Anterior cingulate cortex (tissue), 58 donors: ENCODE measurements at regions not wholly inside any gene's neighbourhood (a gene's known extent, or its start where the extent isn't known, plus 50 kb on each side); places are given as distances from the start of the nearest gene placed in this dataset.
A peak's percentile ranks its signal among the peaks of the same experiment; 100 is the strongest.
"Not testable (repeated sequence)": the region's sequence is repeated elsewhere in the genome, so short reads cannot be mapped to it uniquely, and the experiment has no call there.

ENCODE experiments used
- DNase-seq, 58 donors: peaks; one replicate each; lab custom pipeline; 2025; lab: John Stamatoyannopoulos, UW

DNA sequence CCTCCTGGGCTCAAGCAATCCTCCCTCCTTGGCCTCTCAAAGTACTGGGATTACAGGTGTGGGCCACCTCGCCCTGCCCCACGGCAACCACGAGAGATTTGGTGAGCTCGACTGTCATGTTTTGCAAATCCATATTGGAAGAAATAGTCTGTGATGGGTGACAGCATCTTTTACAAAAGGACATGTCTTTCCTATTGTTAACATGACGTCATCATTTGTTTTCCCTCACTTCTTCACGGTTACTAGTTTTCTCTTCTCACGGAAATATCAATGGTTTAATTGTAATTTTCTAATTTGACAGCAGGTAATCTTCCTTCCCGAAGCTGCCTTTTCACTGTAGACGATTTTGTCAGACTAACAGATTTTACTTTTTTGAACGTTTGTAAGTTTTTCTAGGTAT is 110.8 kb upstream of the GREM2 start:
- DNase-seq = no peak

GRCh38 chr1:240720976-240721375 is 109.0 kb upstream of the GREM2 start:
- no peak for DNase-seq

DNA sequence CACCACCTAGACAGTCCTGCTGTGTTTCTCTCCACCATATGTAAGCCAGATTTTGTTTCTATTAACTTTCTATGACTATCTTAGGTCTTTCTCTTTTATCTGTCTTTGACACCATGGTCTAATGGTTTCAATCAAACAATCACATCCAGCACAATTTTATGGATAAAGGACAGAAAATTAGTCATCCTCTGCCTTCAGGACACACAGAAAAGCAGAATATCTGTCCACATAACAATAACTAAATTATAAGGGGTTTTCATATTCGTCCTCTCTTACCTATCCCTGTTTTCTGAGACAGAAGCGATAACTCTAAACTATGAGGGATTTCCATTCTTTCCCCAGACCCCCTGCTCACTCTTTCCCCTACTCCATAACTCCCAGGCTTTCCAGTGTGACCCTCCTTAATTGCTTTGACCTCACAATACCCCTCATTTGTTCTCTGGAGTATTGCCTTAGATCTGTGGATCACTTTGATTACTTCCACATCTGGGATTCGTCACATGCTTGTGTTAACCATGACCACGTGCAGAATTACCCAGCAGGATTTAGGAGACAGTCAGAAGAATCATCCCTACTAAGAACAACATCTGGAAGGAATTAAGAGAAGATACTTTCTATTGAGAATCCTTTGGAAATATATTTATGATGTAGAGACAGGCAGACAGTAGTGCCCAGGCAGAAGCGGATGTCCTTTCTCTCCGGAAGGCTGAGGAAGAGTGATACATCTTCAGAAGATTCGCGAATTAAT is 108.2 kb upstream of the GREM2 start:
- DNase-seq = no peak

- DNase-seq = not testable (repeated sequence)
Observed at GRCh38 chr1:240716538-240716937, 104.6 kb upstream of the GREM2 start.

DNA sequence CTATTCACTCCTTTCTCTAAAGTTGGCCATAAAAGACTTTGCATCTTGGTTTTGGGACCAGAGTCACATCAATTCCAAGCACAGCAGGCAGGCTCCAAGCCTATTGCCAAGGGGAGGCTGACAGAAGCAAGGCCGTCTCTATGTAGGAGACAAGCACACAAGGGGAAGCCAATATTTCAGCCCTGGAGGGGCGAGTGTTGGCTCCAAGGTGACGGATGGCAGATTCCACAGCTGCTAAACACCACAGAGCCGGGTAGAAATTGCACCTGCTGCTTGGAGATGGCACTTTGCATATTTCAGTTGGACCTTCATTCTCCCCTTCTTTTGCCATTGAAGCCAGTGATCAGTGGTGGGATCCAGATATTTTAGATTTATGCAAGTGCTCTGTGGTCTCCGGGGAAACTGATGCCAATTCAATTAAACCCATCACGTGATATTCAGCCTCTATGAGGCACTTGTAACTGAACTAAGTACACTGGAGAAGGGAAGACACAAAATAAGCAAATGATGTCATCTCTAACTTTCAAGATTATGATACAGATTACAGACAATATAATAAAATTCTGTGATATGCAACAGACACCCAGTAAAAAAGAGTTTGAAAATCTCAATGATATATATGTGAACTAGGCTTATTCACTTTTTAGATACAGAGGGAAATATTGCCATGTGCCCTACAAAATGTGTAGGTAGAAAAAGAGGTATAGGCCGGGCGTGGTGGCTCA is 102.8 kb upstream of the GREM2 start:
- no peak for DNase-seq

- DNase-seq = no peak
Observed at GRCh38 chr1:240712014-240712731, 100.2 kb upstream of the GREM2 start.

GRCh38 chr1:240711020-240711419 is 99.1 kb upstream of the GREM2 start:
- no peak for DNase-seq

GRCh38 chr1:240709676-240710075 is 97.7 kb upstream of the GREM2 start:
- DNase-seq = no peak

DNA sequence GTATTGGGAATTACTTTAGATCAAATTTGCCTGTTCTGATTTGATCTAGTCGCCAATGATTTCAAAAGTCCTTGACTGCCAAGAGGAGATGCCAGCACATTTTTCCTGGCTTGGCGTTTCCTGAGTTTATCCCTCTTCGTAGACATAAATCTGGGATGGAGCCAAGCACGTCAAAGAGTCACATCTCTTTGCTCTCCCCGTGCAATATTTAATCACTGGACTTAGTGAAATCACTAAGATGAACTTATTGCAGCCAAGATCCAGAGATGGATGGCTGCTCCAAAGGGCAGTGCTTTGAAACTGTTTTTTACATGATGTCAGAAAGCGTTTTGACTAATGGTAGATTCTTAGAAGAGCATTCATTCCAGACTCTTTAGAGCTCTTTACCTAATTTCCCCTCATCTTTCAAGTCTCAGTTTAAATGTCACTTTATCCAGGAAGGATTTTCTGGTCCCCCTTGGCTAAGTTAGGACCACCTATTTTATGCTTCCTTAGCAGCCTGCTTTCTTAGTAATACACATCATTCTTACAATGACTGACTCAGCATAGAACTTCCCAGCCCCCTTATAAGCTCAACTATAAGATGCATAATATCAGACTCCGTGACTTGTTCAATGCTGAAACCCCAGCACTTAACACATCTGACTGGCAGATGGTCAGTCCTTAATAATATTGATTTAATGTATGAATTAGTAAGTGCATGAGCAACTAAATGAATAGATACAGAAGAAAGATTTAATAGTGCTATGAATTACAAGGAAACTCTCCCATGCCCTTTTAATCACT is 94.4 kb upstream of the GREM2 start:
- peak in 1 of 58 donors; percentile 1 for DNase-seq

- no peak for DNase-seq
Observed at GRCh38 chr1:240705579-240705978, 93.6 kb upstream of the GREM2 start.

GRCh38 chr1:240701412-240701811 is 89.5 kb upstream of the GREM2 start:
- DNase-seq = no peak

GRCh38 chr1:240695416-240695815 is 83.5 kb upstream of the GREM2 start:
- no peak for DNase-seq

DNA sequence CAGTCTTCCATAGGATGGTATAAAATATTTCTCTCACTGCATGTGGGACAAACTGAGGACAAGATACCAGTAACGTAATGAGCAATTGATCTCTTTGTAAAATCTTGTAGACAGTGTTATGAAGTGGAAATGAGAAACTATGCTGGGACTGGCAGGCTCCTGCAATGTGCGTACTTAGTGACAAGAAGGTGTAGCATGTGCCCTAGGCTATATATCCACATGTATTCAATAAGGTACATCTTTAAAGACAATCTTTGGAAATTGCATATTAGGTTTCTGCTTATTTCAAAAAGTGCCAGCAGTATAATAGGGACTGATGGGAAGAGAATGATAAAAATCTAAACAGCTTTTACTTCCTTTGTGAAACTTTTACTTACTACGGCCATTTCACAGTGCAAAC is 81.9 kb upstream of the GREM2 start:
- no peak for DNase-seq

DNA sequence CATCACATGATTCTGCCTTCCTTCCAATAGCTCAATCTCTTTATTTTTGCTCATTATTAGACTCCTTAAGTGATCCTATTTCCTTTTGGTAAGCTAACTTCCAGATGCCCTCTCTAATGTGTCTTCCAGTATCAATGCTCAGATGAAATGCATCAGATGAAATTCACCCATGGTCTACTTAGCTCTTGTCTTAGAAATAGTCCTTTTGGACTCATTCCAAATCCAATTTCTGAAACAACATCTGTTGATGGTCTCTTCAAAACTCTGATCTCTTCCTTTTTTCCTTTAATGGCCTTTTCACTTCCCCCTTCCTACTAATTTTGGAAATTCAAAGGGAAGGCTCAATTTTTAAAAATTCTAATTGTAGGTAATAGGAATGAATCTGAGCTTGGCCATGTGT is 81.1 kb upstream of the GREM2 start:
- no peak for DNase-seq

DNA sequence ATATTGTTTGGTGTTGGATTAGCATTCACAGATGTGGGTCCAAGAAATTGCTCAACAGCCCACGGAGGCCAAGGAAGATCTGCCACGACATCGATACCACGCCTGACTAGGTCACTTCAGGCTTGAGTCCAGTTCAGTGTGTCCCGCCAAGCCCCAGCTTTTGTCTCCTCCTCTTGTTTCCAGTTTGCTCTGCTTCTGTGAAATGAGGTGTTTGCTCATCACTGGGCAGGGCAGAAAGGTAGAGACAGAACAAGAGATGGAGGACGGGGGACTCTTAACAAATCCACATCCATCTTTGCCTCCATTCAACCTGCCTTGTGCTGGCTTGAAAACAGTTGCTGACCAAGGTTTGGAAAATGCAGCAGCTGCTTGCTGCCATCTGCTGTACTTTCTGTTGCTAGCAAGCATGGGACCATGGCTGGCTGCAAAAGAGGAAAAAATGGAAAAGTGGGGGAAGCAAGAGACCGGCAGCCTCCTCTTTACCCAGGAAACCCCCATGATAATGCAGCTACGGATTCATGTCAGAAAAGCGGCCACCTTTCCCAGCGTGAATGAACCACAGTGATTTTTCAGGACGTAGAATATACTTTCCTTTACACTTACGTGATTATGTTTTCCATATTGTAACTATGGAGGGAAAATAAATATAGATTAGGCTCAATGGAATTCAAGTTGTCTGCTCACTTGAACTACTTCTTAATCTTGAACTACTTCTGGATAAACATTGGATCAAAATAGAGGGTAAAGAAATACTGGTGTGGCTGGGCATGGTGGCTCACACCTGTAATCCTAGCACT is 80.2 kb upstream of the GREM2 start:
- peak in 46 of 58 donors; percentile 2 to 61 (median 20) for DNase-seq

DNA sequence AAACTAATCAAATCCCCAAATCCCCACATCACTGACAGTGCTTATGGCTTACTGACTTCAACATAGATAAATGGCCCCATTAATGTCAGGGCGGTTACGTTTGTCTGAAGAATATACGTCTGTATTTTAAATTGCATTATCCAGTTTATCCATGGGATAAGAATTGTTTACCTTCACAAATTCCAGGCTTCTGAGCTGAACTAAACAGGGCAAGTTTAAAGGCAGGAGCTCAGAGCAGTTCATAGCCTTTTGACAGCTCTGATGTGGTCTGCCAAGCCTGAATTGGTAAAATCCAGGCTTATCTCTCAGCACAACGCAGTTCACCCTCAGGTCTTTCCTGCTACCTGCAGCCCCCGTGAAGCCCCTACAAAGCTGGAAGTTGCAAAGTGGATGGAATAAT is 79.5 kb upstream of the GREM2 start:
- no peak for DNase-seq

- DNase-seq = no peak
Observed at GRCh38 chr1:240687820-240688219, 75.9 kb upstream of the GREM2 start.

- DNase-seq = no peak
Observed at GRCh38 chr1:240683576-240683975, 71.6 kb upstream of the GREM2 start.

- no peak for DNase-seq
Observed at GRCh38 chr1:240682859-240683242, 70.9 kb upstream of the GREM2 start.
